GM19328 (cell line): ENCODE measurements at regions not wholly inside any gene's neighbourhood (a gene's known extent, or its start where the extent isn't known, plus 50 kb on each side); places are given as distances from the start of the nearest gene placed in this dataset.
"Not testable (repeated sequence)": the region's sequence is repeated elsewhere in the genome, so short reads cannot be mapped to it uniquely, and the experiment has no call there.

Experiments
- ATAC-seq: cut with Tn5 transposase; IDR thresholded peaks from one replicate; pipeline ENCODE4 v1.9.1; 2021; ENCODE audit warnings: mild to moderate bottlenecking, moderate library complexity; ENCODE audit not compliant: unreplicated experiment

DNA sequence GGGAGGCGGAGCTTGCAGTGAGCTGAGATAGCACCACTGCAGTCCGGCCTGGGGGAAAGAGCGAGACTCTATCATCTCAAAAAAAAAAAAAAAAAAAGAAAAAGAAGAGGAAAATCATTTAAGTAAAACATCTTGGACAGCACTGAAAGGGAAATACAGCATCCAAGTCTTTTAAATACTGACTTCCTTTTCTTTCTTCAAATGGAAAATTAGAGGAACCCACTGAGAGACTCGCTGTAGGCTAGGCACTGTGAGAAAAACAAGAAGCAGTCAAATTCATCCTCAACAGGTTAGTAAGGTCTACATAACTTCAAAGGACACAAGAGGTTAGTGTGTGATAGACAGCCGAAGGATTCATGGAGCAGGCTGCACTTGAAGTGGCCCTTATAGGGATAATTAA, 243.7 kb downstream of the BLID start:
- no peak for ATAC-seq

- ATAC-seq = no peak
These were observed 245.6 kb downstream of the BLID start for GRCh38 chr11:121870206-121871045.

DNA sequence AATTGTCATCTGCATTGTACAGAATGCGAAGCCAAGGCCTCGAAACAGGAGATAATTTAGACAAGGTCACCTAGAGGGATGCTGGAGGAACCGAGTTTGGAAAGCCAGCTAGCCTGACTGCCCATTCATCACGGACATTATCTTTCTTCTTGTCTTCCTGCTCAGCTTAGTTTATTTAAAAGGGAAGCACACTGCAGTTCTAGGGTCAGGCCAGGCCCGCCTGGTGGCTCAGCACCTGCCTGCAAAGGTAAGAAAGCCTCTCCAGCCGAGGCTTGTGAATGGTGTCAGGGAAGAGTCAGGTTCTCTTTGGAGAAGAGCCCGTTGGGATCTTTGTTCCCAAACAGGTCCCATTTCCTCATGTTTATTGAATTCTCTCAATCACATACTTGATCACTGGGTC, 246.5 kb downstream of the BLID start:
- no peak for ATAC-seq

GRCh38 chr11:121866754-121867153, 249.3 kb downstream of the BLID start:
- no peak for ATAC-seq

DNA sequence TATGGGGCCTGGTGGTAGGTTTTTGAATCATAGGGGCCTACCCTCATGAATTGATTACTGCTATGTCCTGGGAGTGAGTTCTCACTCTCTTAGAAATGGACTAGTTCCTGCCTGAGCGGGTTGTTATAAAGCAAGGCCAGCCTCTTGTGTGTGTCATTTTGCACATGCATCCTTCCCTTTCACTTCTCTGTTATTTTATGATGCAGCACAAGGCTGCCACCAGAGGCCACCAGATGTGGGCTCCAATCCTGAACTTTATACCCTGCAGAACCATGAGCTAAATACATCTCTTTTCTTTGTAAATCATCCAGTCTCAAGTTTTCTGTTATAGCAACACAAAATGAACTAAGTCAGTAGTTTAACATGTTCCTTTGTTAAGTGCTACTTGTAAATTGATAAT, 251.4 kb downstream of the BLID start:
- ATAC-seq = no peak

DNA sequence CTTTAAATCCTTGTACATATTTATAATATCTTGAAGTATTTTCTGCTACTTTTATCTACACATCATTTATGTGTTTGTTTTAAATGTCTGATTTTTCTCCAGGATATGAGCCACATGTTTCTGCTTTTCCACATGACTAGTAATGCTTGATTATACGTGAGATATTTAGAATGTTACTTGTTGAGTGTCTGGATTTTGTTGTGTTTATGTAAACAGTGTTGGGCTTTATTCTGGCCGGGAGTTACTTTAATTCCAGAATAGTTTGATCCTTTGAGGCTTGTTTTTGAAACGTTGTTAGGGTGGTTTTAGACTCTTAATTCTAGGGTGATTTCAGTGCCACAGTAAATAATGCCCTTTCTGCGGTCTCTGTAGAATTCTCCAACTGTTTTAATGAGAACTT, 252.9 kb downstream of the BLID start:
- ATAC-seq = no peak

- not testable (repeated sequence) for ATAC-seq
These were observed 260.9 kb downstream of the BLID start for GRCh38 chr11:121855138-121855537.

DNA sequence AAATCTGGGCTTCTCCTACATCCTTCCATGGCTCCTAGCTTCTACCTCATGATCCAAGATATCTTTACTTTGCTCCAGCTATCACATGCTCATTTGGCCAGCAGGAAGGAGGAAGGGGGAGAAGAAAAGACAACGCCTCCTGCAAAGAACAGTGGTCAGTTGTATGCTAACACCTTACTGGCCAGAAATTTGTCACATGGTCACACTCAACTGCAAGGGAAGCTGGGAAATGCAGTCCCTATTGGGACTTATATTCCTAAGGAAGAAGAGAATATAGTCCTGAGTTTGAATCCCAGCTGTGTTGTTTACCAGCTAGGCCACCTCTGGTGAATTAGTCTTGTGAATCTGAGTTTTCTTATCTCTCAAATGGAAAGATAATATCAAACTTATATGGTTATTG, 272.0 kb downstream of the BLID start:
- ATAC-seq = no peak

DNA sequence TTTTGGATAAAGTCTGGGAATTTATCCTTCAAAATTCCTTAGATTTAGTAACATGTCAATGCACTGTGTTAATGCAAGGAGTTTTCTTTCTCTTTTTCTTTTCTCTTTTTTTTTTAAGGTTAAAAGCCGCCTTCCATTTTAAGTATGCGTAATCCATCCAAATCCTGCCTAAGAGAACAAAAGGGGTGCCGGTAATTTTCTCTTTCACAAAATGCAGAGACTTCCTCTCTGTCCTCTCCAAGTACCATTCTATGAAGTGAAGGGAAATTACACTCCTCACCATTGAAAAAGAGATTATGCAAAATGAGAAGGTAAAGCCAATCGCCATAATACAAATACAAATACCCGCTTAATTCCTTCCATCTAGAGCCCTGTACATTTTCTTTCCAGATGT, 273.8 kb downstream of the BLID start:
- no peak for ATAC-seq

GRCh38 chr11:121841487-121842191, 274.4 kb downstream of the BLID start:
- no peak for ATAC-seq

GRCh38 chr11:121839781-121840180, 276.2 kb downstream of the BLID start:
- ATAC-seq = no peak

GRCh38 chr11:121838571-121838970, 277.4 kb downstream of the BLID start:
- no peak for ATAC-seq

DNA sequence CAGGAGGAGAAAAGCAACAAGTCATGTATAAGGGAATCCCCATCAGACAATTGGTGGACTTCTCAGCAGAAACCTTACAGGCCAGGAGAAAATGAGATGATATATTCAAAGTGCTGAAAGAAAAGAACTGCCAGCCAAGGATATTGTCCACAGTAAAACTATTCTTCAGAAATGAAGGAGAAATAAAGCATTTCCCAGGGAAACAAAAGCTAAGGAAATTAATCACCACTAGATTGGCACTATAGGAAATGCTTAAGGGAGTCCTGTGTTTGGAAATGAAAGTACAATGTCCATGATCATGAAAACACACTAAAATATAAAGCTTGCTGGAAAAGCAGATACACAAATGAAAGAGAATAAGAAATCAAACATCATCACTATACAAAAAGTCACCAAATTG, 282.0 kb downstream of the BLID start:
- no peak for ATAC-seq

DNA sequence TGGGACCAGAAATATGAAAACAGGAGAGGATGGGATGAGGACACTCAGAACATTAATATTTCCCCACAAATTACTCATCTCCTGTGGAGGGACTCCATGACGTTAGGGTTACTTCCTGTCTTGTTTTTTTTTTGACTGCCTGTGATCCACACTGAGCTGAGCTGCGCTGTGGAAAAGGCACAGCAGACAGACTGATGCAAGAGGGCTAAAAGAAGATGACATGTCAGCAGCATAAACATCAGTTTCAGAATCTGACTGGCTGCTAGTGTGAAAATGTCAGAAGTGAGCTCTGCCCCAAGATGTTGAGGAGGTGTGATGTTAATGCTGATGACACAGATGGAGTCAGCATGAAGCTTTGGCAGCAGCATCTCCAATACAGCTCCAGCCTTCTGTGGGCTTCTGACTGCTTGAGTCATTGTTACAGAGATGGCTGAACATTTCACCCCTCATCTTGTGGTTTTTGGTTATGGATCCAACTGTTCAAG, 286.8 kb downstream of the BLID start:
- no peak for ATAC-seq

GRCh38 chr11:121814962-121815361, 301.1 kb downstream of the BLID start:
- ATAC-seq = no peak

- no peak for ATAC-seq
These were observed 301.7 kb downstream of the BLID start for GRCh38 chr11:121814296-121814695.

- no peak for ATAC-seq
These were observed 305.7 kb downstream of the BLID start for GRCh38 chr11:121810291-121810690.

- no peak for ATAC-seq
These were observed 307.9 kb downstream of the BLID start for GRCh38 chr11:121808096-121808495.

GRCh38 chr11:121807051-121807450, 309.0 kb downstream of the BLID start:
- ATAC-seq = no peak

GRCh38 chr11:121802542-121802941, 313.5 kb downstream of the BLID start:
- ATAC-seq = no peak

GRCh38 chr11:121801781-121802180, 314.2 kb downstream of the BLID start:
- ATAC-seq = no peak

- ATAC-seq = no peak
These were observed 314.6 kb downstream of the BLID start for GRCh38 chr11:121801394-121801748.
